Esophagus squamous epithelium (tissue), 4 donors: ENCODE measurements at regions not wholly inside any gene's neighbourhood (a gene's known extent, or its start where the extent isn't known, plus 50 kb on each side); places are given as distances from the start of the nearest gene placed in this dataset.

ENCODE experiments used
- POLR2A ChIP-seq, 4 donors: fragments of 450-650 bp; IDR thresholded peaks; one replicate each; pipeline ENCODE4 v1.6.1; 2017; ENCODE audit warnings: antibody characterized with exemption in 4 of 4, mild to moderate bottlenecking in 4 of 4, moderate library complexity in 3 of 4
- TF ChIP-seq, protein P1 (sequence below), 6 experiments: fragments of 450-650 bp in 4 of 6; fragments of 200-600 bp in 2 of 6; sonication (generic) in 2 of 6; IDR thresholded peaks; one replicate each; pipeline ENCODE4 v1.5.1; 2016 to 2019; ENCODE audit warnings: antibody characterized with exemption in 6 of 6, mild to moderate bottlenecking in 4 of 6, moderate library complexity in 4 of 6

- TF ChIP-seq, protein P1, sequence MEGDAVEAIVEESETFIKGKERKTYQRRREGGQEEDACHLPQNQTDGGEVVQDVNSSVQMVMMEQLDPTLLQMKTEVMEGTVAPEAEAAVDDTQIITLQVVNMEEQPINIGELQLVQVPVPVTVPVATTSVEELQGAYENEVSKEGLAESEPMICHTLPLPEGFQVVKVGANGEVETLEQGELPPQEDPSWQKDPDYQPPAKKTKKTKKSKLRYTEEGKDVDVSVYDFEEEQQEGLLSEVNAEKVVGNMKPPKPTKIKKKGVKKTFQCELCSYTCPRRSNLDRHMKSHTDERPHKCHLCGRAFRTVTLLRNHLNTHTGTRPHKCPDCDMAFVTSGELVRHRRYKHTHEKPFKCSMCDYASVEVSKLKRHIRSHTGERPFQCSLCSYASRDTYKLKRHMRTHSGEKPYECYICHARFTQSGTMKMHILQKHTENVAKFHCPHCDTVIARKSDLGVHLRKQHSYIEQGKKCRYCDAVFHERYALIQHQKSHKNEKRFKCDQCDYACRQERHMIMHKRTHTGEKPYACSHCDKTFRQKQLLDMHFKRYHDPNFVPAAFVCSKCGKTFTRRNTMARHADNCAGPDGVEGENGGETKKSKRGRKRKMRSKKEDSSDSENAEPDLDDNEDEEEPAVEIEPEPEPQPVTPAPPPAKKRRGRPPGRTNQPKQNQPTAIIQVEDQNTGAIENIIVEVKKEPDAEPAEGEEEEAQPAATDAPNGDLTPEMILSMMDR (IDR thresholded peaks at IDR 0.05) = no peak
- TF ChIP-seq POLR2A (IDR thresholded peaks at IDR 0.05) = no peak
These were observed 56.2 kb upstream of the RAB27B start for GRCh38 chr18:54772056-54772455.
